ENCODE measurements at regions not wholly inside any gene's neighbourhood (a gene's known extent, or its start where the extent isn't known, plus 50 kb on each side); places are given as distances from the start of the nearest gene placed in this dataset.

DNA sequence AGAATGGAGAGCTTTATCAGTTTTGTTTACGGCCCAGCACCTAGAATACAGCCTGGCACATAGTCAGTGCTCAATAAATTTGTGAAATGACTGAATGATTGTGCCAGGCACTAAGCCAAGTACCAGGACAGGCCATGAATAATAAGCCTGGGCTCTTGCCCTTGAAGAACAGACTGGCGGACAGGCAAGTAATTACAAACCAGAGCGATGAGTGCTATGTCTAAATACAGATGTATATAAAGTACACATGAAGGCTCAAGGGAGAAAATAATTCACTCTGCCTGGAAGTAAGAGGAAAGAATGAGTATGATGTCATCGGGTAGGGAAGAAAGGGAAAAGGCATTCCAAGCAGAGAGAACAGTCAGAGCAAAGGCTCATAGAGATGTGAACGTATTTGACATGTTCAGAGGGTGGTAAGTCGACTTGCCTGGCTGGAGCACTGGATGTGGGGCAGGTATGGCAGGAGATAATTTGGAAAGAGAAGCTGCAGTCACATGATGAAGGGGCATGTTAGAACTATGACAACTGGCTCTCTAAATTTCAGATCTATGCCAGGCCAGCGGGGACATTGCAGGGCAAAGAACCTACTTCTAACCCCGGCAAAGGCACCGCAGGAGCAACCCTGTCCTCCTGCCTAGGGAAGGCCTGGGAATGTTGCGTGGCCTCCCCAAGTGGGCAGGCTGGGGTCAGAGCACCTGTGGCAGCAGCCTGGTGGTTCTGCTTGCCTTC is 94.9 kb upstream of the EPCAM start:
- Mint-ChIP-seq H3K4me1 (peaks cover 25 to 33% of the 10 kb centered on the region in 2 experiments), H3K27ac (peak overlapping the region in 2 of 3 experiments; percentile 1 to 7; a peak in 3 of 7 replicates), H3K27me3 (ENCODE audit: low read depth) (no peaks in the 10 kb centered on the region), H3K4me3 (no peak overlapping the region), H3K36me3 (ENCODE audit: insufficient read depth in 1 of 3, low read depth in 3 of 3) (peaks cover 0 to 4% (median 0%) of the 10 kb centered on the region in 3 experiments; a peak in 1 of 7 replicates), H3K9me3 (peaks cover 3 to 8% of the 10 kb centered on the region in 2 experiments; a peak in 4 of 5 replicates)
- Histone ChIP-seq H2BK15ac (ENCODE audit: low read depth, low read length) (no peak overlapping the region; the same call in 1 of the 2 replicates), H3K9me3 (ENCODE audit: control insufficient read depth, low read depth, low read length) (no peaks in the 10 kb centered on the region), H3K79me1 (ENCODE audit: insufficient read depth, low read depth, low read length, poor library complexity, severe bottlenecking) (no peaks in the 10 kb centered on the region), H2AK5ac (ENCODE audit: insufficient read length, low read length) (no peak overlapping the region), H3K27ac (ENCODE audit: insufficient read length, low read depth, low read length) (no peak overlapping the region), H4K5ac (ENCODE audit: insufficient read length, low read depth, low read length) (no peak overlapping the region), H2BK12ac (ENCODE audit: insufficient read length, low read depth, low read length) (no peak overlapping the region), H2BK5ac (ENCODE audit: insufficient read length, low read length) (no peak overlapping the region), H3K56ac (ENCODE audit: insufficient read length, low read depth, low read length) (no peak overlapping the region), H2BK20ac (ENCODE audit: low read depth, low read length, poor library complexity, severe bottlenecking) (no peak overlapping the region), H3K14ac (ENCODE audit: insufficient read depth, low read length) (no peak overlapping the region), H3K79me2 (ENCODE audit: insufficient read depth, low read length) (no peaks in the 10 kb centered on the region), H3T11ph (ENCODE audit: low read length) (no peak overlapping the region), H3K4ac (ENCODE audit: low read depth, low read length) (no peak overlapping the region), H3K23ac (ENCODE audit: insufficient read length, low read depth, low read length) (no peak overlapping the region), H2BK120ac (ENCODE audit: low read depth, low read length, poor library complexity, severe bottlenecking) (no peak overlapping the region), H3K4me1 (ENCODE audit: insufficient read depth, low read length) (peaks cover 2% of the 10 kb centered on the region; the same call in 1 of the 2 replicates), H4K8ac (replicated peaks; ENCODE audit: insufficient read length, low read depth, low read length) (no peak overlapping the region), H2AFZ (ENCODE audit: low read length) (no peak overlapping the region), H3K18ac (ENCODE audit: insufficient read length, low read depth, low read length) (no peak overlapping the region), H3K27me3 (ENCODE audit: insufficient read depth, low read length) (no peaks in the 10 kb centered on the region), H4K91ac (ENCODE audit: insufficient read length, low read depth, low read length) (no peak overlapping the region), H3K9ac (ENCODE audit: extremely low read depth, insufficient read length, low read length) (no peak overlapping the region), H3K4me2 (ENCODE audit: insufficient read depth, insufficient read length, low read length) (no peak overlapping the region), H4K20me1 (ENCODE audit: control insufficient read depth, insufficient read depth, insufficient read length) (no peaks in the 10 kb centered on the region), H3K23me2 (ENCODE audit: insufficient read length, low read depth, low read length, poor library complexity, severe bottlenecking) (no peaks in the 10 kb centered on the region)
- DNase-seq = no peak
- no peak for TF ChIP-seq CTCF (conservative IDR thresholded peaks at IDR 0.05)
- no CpG with 5 or more reads among the region's 10 CpGs for WGBS (ENCODE audit: extremely low coverage, insufficient read length, low lambda C conversion rate)
